ENCODE measurements at regions not wholly inside any gene's neighbourhood (a gene's known extent, or its start where the extent isn't known, plus 50 kb on each side); places are given as distances from the start of the nearest gene placed in this dataset.

GRCh38 chr1:87791931-87792740 is 463.5 kb downstream of the LMO4 start:
- DNase-seq: no peak

GRCh38 chr1:87794788-87795614 is 466.3 kb downstream of the LMO4 start:
- no peak for DNase-seq

- DNase-seq: no peak
Observed at GRCh38 chr1:87795615-87796337, 467.1 kb downstream of the LMO4 start.

- DNase-seq: no peak
Observed at GRCh38 chr1:87796471-87796901, 467.8 kb downstream of the LMO4 start.

- DNase-seq: no peak
Observed at GRCh38 chr1:87799451-87799850, 470.8 kb downstream of the LMO4 start.

- no peak for DNase-seq
Observed at GRCh38 chr1:87800006-87800405, 471.3 kb downstream of the LMO4 start.

- no peak for DNase-seq
Observed at GRCh38 chr1:87803375-87803774, 474.7 kb downstream of the LMO4 start.

GRCh38 chr1:87804128-87804527 is 475.4 kb downstream of the LMO4 start:
- DNase-seq: no peak

GRCh38 chr1:87805666-87806378 is 477.1 kb downstream of the LMO4 start:
- no peak for DNase-seq

- DNase-seq: no peak
Observed at GRCh38 chr1:87806379-87807094, 477.9 kb downstream of the LMO4 start.

- no peak for DNase-seq
Observed at GRCh38 chr1:87810166-87810565, 481.5 kb downstream of the LMO4 start.

- DNase-seq: no peak
Observed at GRCh38 chr1:87812871-87813577, 484.3 kb downstream of the LMO4 start.

GRCh38 chr1:87814573-87814972 is 485.9 kb downstream of the LMO4 start:
- DNase-seq: no peak

GRCh38 chr1:87816646-87817045 is 488.0 kb downstream of the LMO4 start:
- no peak for DNase-seq

GRCh38 chr1:87820668-87821334 is 492.1 kb downstream of the LMO4 start:
- no peak for DNase-seq

- DNase-seq: no peak
Observed at GRCh38 chr1:87821335-87821697, 492.6 kb downstream of the LMO4 start.

- no peak for DNase-seq
Observed at GRCh38 chr1:87826681-87827251, 498.1 kb downstream of the LMO4 start.

GRCh38 chr1:87829360-87829759 is 500.7 kb downstream of the LMO4 start:
- DNase-seq: no peak

GRCh38 chr1:87830432-87830978 is 501.8 kb downstream of the LMO4 start:
- DNase-seq: no peak

GRCh38 chr1:87833166-87833565 is 504.5 kb downstream of the LMO4 start:
- DNase-seq: no peak

Data from activated CD4-positive, alpha-beta T cell treated with anti-CD3 and anti-CD28 coated beads for 4 hours (primary cell).